ENCODE measurements at regions not wholly inside any gene's neighbourhood (a gene's known extent, or its start where the extent isn't known, plus 50 kb on each side); places are given as distances from the start of the nearest gene placed in this dataset.

DNA sequence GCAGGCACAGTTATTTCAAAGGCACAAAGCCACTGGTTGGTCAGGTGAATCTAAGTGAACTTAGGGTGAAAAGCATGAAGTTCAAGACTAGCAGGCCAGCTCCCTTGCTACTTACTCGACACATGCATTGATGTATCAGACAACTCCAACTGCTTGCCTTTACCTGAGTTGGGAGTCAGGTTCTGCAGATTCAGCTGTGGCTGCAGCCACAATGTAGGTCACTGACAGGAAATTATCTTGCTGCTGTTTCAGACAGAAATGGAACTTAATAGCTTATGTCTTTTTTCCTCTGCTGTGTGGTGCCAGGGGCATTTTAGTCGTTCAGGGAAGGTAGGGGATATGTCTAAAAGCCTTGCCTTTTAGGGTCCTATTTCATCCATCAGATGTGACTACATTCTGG is 125.6 kb upstream of the RPH3A start:
- TF ChIP-seq EZH2phosphoT487 (IDR thresholded peaks at IDR 0.05; ENCODE audit: low read depth), result no peak
- TF ChIP-seq, protein P1, sequence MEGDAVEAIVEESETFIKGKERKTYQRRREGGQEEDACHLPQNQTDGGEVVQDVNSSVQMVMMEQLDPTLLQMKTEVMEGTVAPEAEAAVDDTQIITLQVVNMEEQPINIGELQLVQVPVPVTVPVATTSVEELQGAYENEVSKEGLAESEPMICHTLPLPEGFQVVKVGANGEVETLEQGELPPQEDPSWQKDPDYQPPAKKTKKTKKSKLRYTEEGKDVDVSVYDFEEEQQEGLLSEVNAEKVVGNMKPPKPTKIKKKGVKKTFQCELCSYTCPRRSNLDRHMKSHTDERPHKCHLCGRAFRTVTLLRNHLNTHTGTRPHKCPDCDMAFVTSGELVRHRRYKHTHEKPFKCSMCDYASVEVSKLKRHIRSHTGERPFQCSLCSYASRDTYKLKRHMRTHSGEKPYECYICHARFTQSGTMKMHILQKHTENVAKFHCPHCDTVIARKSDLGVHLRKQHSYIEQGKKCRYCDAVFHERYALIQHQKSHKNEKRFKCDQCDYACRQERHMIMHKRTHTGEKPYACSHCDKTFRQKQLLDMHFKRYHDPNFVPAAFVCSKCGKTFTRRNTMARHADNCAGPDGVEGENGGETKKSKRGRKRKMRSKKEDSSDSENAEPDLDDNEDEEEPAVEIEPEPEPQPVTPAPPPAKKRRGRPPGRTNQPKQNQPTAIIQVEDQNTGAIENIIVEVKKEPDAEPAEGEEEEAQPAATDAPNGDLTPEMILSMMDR (IDR thresholded peaks at IDR 0.05; ENCODE audit: low read depth, low read length), result no peak
